G401 (cell line): ENCODE measurements at regions not wholly inside any gene's neighbourhood (a gene's known extent, or its start where the extent isn't known, plus 50 kb on each side); places are given as distances from the start of the nearest gene placed in this dataset.
"Not testable (repeated sequence)": the region's sequence is repeated elsewhere in the genome, so short reads cannot be mapped to it uniquely, and the experiment has no call there.

Source experiments
- DNase-seq: peaks from one replicate; pipeline ENCODE4 v3.0.0-alpha.2; 2015; ENCODE audit warnings: low spot score
- in situ Hi-C: cut with HindIII; loops from 2 replicates; pipeline ENCODE4 v1.10.0; 2016; ENCODE audit warnings: low sequenced_read_pairs, mixed read lengths

DNA sequence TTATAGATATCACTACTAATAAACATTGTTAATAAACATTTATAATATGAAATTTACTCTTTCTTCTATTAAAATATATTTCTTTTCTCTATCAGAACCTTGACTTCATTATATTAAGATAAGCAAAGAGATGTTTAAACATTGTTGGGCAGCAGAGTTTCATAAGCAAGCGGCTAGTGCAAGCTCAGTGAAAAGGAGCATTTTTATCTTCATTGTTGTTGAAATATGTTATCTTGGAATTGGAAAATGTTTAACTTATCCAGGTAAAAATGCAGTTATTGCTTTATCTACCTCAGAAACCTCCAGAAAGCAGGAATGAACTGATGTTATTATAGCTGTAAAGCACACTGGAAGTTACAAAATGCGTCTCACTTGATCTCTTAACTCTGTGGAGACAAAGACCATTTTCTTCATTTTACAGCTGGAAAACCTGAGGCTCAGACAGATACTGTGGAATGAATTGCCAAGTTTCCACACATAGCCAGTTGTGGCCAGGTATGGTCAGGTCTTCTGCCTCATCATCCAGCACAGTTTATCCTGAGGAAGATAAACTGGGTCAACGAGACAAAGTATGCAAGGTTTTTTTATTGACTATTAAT lies 934.6 kb upstream of the FAM98A start:
- in situ Hi-C loops = no loop called here
- DNase-seq = no peak

DNA sequence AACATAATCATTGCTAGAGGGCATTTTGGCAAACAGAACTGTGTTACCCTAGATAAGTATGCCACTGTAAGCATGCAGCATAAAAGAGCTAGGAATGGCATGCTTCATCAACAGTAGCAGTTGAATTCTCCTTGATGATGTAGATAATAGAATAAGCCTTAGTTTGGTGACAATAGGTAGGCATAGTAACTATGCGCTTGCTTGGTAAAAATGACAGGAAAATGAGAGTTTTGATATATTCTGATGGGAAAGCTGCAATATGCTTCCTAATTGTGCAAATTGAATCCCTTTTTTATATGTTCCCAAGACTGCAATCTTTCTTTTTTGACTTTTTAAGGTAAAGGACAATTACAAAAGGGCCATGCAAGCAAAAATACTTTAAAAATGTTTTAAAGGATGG lies 930.9 kb upstream of the FAM98A start:
- DNase-seq = no peak
- in situ Hi-C loops = no loop called here

DNA sequence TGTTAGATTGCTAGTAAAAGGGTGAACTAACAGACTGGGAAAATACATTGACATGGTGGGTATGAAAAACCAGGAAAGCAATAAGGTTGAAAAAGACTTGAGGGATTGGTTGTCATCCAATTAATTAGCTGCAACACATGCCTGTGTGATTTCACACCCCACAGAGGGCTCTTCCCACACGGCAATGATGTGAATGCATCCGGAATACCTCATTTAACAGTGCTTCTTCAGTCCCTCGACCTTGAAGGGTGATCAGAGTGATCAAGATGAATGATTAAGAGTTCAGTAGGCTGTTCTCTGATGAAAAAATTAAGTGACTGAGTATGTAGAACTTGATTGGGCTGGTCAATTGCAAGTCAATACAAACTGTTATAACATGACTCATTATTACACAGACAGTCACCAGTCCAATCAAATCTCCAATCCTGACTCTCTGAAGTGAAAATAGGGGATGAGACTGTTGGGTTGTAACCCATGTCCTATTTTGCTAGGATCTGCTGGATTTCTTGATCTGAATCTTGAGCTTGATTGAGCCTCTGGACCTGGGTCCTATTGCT lies 924.9 kb upstream of the FAM98A start:
- in situ Hi-C loops = no loop called here
- DNase-seq = no peak

DNA sequence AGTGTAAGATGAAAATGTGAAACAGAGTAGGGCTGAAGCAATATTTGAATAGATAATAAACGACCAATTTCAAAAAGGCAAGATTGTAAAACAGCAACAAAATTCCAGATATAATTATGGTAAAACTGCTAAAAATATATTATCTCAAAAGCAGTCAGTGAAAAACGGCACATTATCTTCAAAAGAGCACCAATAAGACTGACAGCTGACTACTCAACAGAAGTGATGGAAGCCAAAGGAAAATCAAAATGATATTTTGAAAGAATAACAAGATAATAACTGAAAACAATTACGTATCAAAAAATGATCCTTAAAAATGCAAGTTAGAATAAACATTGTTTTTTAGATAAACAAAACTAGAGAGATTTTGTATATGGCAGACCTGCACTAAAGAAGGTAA lies 920.6 kb upstream of the FAM98A start:
- in situ Hi-C loops = no loop called here
- DNase-seq = no peak

DNA sequence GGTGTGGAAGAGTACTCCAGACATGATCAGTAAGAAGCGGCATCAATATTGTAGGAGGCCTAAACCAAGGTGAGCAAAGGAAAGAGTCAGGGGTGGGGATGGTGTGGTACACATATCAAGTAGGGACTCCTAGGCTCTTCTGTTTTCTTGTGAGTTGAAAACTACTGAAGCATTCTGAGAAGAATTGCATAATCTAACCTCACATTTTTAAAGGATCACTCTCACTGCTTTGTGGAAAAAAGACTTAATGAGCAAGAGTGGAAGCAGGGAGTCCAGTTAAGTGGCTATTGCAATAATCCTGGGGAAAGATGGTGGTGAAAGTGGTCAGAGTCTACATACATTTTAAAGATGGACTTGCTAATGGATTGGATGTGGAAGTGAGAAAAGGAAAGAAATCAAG lies 899.5 kb upstream of the FAM98A start:
- no peak for DNase-seq
- in situ Hi-C loops = no loop called here

DNA sequence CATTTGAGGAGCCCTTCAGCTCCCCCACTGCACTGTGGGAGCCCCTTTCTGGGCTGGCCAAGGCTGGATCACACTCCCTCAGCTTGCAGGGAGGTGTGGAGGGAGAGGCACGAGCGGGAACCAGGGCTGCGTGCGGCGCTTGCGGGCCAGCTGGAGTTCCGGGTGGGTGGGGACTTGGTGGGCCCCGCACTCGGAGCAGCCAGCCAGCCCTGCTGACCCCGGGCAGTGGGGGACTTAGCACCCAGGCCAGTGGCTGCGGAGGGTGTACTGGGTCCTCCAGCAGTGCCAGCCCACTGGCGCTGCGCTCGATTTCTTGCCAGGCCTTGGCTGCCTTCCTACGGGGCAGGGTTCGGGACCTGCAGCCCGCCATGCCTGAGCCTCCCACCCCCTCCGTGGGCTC lies 895.1 kb upstream of the FAM98A start:
- in situ Hi-C loops, DNase-seq: not testable (repeated sequence)

DNA sequence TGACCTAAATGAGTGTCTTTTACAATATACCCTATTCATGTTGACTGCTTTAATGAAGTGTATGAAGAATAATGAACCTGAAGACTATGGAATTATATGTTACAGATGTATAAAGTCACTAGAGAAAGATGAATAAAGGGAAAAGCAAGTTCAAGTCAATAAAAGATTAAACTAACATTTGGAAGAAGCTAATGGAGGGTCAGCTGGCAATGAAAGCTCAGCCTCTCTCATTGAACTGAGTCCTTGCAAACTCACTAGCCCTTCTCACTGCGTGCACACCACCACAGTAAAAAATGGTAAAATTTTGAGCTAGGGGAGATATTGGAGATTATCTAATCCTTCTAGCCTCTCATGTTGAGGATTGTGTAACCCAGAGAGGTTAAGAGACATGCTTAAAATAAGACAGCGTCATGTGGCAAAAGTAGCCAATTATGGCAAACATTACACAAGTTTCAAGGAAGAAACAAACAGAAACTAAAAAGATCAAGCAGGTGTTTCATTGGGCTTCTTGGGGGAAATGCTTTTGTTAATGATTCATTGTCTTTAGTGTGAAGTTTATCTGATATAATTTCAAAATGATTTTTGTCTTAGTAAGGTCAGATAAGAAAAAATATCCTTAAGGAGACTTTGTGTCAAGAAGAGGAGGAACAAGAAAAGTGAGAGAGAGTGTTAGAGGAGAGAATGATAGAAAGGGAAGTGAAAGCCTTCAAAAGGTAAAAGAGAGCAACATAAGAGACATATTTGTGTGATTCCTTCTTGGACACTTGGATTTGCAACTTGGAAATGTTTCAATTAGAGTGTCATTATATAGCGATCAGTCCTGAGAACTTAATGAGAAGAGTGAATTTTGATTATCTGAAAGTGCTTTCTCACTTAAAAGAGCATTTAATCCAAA lies 893.7 kb upstream of the FAM98A start:
- in situ Hi-C loops = no loop called here
- DNase-seq = no peak

DNA sequence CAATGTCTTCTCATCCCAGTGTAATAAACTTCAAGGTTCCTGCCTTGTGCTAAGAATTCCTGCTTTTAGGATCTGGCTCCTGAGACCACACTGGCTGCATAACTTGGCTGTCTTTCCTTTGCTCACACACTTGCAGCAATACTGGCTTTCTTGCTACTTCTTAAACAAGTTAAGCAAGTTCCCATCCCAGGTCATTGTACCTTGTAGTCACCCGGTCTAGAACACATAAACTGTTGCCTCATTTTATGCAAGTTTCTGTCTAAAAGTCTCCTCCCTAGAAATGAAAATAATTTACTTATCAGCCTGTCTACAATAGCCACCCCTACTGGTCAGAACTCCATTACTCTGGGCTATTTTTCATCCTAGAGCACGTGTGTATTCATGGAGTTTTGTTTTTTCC lies 887.9 kb upstream of the FAM98A start:
- in situ Hi-C loops = no loop called here
- no peak for DNase-seq

DNA sequence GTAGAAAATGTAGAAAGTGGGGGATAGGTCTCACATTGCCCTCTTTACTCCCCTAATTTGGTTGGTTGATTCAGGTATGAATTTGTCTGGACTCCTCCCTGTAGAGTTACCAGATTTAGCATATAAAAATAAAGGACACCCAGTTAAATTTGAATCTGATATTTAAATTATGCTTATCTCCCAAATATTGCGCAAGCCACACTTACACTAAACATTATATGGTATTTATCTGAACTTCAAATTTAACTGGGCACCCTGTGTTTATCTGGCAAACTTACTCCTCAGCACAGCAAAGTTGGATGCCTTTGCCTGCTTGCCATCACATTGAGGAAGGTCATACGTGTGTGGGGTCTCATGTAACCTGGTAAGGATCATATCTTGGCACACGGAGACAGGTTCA lies 882.4 kb upstream of the FAM98A start:
- DNase-seq = no peak
- in situ Hi-C loops = no loop called here

DNA sequence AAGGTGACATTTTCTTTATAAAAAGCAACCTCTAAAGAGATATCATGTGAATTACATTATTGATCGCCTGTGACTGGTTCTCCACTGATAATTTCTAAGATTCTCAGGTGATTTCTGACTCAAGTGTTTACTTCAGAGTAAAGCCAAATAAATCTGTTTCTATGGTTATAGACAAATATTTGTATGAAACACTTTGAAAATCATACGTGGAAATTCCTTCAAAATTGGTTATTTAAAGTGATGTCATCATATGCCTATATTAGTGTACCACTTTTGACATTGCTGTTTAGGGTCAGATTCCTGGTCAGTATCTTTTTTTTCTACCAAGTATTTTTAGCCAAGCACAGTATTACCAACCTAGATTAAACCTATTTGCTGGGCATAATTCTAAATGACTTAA lies 881.3 kb upstream of the FAM98A start:
- no peak for DNase-seq
- in situ Hi-C loops = no loop called here

DNA sequence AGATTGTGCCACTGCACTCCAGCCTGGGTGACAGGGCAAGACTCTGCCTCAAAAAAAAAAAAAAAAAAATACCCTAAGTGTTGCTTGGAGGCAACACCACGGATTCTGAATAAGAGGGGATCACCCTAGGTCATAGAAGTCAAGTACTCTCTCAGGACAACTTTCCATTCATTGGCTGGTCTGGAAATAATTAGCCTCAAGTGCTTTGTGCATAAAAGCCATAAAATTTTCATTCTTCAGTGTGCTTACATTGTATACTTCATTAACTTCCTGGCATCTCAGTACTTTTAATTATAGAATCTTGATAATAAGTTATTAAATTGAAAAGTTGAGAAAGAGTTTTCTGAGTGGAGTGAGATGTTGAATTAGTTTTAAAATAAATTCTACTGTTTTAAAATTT lies 876.1 kb upstream of the FAM98A start:
- in situ Hi-C loops = no loop called here
- DNase-seq = no peak

DNA sequence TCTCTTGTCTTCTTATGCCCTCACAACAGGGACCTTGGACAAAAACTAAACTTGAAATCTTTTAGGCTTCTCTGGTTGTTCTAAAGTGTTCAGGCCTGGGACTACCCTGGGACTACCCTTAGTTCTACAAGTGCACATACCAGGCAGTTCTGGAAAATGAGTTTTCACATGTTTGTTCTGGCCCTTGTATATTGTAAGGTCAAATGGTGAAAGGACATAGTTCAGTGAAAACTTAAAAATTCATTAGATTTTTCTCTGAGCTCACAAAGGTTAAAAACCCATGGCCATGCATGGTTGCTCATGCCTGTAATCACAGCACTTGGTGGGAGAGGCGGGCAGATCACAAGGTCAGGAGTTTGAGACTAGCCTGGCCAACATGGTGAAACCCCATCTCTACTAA lies 875.5 kb upstream of the FAM98A start:
- DNase-seq = no peak
- in situ Hi-C loops = no loop called here

DNA sequence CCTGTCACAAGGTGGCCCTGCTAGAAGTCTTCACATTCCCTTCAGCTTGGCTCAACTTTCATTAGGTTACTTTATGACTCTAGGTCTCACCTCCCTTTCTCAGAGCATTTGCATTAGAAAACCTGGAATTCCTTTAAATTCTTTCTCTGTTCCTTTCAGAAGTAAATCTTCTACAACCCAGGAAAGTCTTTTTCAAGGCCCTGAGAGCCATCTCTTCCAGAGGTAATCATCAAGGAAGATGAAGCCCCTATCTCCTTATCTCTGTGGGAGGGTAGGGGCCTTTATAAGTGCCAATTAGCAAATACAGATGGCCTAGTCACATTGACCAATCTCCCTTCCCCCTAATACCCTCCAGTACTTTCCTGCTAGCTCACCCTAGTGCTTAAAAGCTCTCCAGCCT lies 848.0 kb upstream of the FAM98A start:
- in situ Hi-C loops = no loop called here
- DNase-seq = no peak

DNA sequence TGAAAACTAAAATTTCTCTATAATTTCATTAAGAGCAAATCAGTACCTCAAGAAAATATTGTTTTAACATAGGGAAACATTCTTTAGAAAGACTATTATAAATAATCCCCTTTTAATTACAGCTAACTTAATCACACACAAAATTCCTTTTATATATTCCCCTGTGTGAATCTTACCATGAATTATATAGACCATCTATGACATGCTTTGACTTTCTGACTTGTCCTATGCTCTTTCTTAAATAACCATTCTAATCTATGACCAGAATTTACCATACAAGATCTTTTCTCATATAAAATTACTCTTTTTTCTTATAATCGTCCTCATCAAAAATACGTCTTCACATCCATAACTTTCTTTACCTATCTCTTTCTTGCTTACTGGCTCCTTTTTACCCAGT lies 824.2 kb upstream of the FAM98A start:
- no peak for DNase-seq
- in situ Hi-C loops = no loop called here

DNA sequence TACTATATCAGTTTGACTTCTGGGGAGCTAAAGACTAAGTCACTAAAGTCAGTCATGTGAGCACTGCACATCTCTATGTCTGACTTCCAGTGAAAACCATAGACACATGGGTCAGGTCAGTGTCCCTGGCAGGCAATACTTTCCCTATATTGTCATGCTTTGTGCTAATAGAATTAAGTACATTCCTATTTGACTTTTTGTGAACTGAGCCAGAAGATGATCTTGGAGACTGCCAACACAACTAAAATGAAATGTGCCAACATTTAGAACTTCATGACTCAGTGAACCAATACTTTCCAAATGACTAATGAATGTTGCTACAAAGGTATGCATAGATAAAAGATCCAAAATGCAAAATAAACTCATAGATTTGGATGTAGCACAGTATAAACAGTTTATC lies 820.8 kb upstream of the FAM98A start:
- DNase-seq = no peak
- in situ Hi-C loops = no loop called here

DNA sequence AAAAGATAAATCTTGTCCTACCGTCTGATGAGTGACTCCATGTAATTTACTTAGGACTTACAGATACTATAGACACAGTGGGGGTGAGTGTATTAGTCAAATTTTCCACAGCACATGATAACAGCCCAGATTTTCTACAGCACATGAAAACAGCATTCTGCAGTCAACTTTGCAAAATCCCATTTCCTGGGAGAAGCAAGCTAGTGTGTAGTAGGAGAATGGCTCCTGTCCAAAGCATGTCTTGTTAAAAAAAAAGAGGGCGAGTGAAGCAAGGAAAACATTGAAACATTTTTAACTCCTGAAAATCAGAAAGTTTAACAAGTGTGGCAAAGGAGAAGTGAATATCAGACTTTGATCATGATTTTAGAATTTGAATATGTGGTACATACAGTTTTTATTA lies 817.8 kb upstream of the FAM98A start:
- no peak for DNase-seq
- in situ Hi-C loops = no loop called here

DNA sequence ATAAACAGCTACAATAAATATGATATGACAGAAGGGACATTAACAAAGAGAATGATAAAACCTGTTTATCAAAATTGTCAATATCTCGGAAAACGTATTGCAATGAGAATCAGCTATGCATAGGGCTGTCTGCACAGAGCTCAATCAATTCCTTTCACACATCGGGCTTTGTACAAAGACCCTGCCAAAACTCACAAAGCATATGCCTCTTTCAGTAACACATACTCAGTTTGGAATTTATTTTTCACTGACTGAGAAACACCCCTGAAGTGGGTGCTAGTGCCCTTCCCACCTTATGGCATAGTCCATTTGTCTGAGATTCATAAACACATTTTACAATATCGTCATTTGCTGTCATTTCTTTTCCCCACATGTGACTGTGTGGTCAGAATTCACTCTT lies 815.8 kb upstream of the FAM98A start:
- no peak for DNase-seq
- in situ Hi-C loops = no loop called here

DNA sequence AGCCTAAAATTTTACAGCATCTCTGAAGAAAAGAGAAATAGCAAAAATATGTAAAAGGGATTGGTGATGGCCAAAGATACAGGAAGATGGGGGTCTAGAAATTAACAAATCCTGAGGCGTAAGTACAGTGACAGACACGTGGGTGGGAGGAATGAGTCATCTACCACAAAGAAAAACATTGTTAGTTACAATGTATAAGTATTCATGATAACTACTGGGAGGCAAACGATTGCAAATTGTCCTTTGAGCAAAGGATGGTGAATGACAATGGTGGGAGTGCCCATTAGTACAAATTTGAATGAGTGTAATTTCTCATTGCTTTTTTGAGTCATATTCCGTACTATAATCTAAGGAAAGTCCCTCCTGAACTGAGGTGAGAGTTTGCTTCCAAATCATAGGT lies 809.0 kb upstream of the FAM98A start:
- no peak for DNase-seq
- in situ Hi-C loops = no loop called here

DNA sequence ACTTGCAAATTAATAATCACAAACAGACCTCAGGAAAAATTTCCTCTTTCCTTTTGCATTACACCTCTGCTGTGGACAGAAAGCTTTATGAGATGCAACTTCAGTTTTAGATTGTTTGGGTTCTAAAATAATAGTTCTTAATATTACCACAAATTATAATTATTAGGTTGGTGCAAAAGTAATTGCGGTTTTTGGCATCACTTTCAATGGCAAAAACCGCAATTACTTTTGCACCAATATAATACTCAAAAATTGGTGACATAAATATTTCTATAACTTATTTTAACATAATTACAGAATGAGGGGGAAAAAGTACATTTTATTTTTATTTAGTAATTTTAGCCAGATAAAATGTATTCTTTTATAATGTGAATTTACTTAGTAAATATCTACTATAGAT lies 804.4 kb upstream of the FAM98A start:
- DNase-seq = no peak
- in situ Hi-C loops = no loop called here

DNA sequence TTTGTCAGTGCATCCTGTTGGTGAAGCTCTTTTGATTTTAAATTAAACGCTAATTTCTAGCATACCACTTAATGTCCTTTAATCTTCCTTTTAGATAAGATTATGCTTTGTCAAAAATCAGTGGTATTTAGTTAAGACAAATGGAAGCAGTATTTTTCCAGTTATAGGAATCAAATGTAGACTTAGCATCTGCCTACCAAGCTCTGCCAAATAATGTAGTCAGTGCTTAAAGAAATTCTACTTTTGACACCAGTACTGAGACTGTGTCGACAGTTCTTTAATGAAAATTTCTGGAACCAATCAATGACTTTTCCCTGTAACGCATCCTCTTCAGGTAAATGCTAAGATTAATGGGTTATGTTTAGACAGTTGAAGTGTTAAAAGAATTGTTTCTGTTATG lies 803.3 kb upstream of the FAM98A start:
- in situ Hi-C loops = no loop called here
- DNase-seq = no peak

DNA sequence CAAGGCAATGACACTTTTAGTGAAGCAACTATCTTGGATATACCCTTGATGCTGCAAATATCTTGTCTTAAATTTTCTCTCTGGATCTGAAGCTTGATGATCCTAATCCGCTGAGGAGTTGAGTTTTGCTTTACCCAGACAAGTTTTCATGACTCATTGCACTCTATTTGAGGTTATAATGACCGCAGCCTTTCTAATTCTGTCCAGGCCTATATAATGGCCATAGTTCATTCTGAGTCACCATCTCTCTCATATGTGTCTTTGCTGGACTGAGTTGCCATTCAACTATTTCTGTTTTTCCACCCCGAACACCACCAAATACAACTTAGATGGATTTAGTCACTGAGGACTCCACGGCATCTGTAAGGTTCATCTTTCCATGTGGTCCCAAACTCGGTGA lies 802.1 kb upstream of the FAM98A start:
- in situ Hi-C loops = no loop called here
- DNase-seq = no peak
